ENCODE measurements at regions not wholly inside any gene's neighbourhood (a gene's known extent, or its start where the extent isn't known, plus 50 kb on each side); places are given as distances from the start of the nearest gene placed in this dataset.

DNA sequence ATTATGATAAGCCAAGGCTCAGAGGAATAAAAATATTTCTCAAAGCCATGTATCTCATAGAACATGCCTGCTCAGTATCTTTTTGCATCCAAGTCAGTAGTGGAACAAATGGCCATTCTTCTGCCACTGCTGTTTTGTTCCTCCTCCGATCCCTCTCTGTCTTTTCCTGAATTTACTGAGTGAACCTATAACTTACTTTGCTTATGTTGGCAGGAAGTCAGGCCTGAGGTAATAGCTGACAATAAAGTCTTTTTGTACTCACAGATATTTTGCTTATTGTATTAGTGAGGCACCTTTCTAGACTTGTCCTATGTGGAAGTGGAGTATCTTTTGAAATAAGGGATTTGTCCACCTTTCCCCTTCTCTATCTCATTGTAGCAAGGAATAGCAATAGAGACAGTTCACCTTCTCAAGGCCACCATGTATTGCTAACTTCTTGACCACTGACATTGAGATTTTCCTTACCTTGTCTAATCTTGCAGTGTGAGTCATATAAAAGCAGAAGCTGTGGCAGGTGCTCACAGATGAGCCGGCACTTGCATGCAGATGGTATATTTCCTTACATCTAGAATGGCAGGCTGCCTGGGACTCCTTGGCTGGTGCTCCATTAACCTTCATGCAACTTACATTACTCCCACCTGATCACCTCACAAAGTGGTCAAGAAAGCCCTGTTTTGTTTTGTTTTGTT, 68.2 kb downstream of the AGTR2 start:
- Histone ChIP-seq H3K4me1 (no peaks in the 10 kb centered on the region), H3K4me3 (no peak overlapping the region), H3K27me3 (ENCODE audit: low read depth) (no peaks in the 10 kb centered on the region), H3K9me3 (replicated peaks) (peaks cover 9% of the 10 kb centered on the region), H3K27ac (replicated peaks) (no peak overlapping the region), H3K36me3 (no peaks in the 10 kb centered on the region)
- DNase-seq = no peak
- intact Hi-C loops (cut with micrococcal nuclease) = no loop called here
- TF ChIP-seq, protein P1, sequence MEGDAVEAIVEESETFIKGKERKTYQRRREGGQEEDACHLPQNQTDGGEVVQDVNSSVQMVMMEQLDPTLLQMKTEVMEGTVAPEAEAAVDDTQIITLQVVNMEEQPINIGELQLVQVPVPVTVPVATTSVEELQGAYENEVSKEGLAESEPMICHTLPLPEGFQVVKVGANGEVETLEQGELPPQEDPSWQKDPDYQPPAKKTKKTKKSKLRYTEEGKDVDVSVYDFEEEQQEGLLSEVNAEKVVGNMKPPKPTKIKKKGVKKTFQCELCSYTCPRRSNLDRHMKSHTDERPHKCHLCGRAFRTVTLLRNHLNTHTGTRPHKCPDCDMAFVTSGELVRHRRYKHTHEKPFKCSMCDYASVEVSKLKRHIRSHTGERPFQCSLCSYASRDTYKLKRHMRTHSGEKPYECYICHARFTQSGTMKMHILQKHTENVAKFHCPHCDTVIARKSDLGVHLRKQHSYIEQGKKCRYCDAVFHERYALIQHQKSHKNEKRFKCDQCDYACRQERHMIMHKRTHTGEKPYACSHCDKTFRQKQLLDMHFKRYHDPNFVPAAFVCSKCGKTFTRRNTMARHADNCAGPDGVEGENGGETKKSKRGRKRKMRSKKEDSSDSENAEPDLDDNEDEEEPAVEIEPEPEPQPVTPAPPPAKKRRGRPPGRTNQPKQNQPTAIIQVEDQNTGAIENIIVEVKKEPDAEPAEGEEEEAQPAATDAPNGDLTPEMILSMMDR (IDR thresholded peaks at IDR 0.05; ENCODE audit: borderline replicate concordance) = no peak

GRCh38 chrX:116239944-116240840, 69.6 kb downstream of the AGTR2 start:
- intact Hi-C loops (cut with micrococcal nuclease) = no loop called here
- TF ChIP-seq, protein P1 (IDR thresholded peaks at IDR 0.05; ENCODE audit: borderline replicate concordance) = no peak
- Histone ChIP-seq H3K4me3 (no peak overlapping the region), H3K9me3 (replicated peaks) (peaks cover 4% of the 10 kb centered on the region), H3K27me3 (ENCODE audit: low read depth) (no peaks in the 10 kb centered on the region), H3K4me1 (no peaks in the 10 kb centered on the region), H3K36me3 (no peaks in the 10 kb centered on the region), H3K27ac (replicated peaks) (no peak overlapping the region)
- DNase-seq = no peak

DNA sequence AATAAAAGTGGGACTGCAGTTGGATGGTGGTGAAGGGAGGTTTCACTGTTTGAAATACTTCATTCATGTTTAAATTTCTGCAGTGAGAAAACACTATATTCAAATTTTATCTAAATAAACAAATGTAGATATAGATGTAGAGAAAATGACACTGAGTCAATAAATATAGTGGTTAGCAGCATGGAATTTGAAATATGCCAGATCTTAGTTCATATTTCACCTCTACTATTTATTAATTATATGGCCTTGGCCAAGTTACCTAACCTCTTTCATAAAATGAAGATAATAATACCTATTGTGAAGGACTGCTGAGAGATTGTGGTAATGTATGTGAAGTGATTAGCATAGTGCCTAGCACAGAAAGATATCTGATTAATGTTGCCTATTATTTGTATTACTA, 70.5 kb downstream of the AGTR2 start:
- Histone ChIP-seq H3K4me3 (no peak overlapping the region), H3K9me3 (replicated peaks) (peaks cover 4% of the 10 kb centered on the region), H3K36me3 (no peaks in the 10 kb centered on the region)

GRCh38 chrX:116243039-116243438, 72.5 kb downstream of the AGTR2 start:
- no peak for DNase-seq
- TF ChIP-seq, protein P1 (IDR thresholded peaks at IDR 0.05; ENCODE audit: borderline replicate concordance) = no peak
- H3K36me3 ChIP-seq = no peaks in the 10 kb centered on the region
- peaks cover 4% of the 10 kb centered on the region for H3K9me3 ChIP-seq (replicated peaks)
- H3K27me3 ChIP-seq (ENCODE audit: low read depth) = no peaks in the 10 kb centered on the region
- H3K4me1 ChIP-seq = no peaks in the 10 kb centered on the region
- H3K27ac ChIP-seq (replicated peaks) = no peak overlapping the region
- no peak overlapping the region for H3K4me3 ChIP-seq
- intact Hi-C loops (cut with micrococcal nuclease) = no loop called here

More for the DNA sequence above, 70.5 kb downstream of the AGTR2 start:
- intact Hi-C loops (cut with micrococcal nuclease) = no loop called here
- no peak overlapping the region for H3K27ac ChIP-seq (replicated peaks)
- H3K4me1 ChIP-seq = no peaks in the 10 kb centered on the region
- TF ChIP-seq, protein P1 (IDR thresholded peaks at IDR 0.05; ENCODE audit: borderline replicate concordance) = no peak
- DNase-seq = no peak
- H3K27me3 ChIP-seq (ENCODE audit: low read depth) = no peaks in the 10 kb centered on the region

DNA sequence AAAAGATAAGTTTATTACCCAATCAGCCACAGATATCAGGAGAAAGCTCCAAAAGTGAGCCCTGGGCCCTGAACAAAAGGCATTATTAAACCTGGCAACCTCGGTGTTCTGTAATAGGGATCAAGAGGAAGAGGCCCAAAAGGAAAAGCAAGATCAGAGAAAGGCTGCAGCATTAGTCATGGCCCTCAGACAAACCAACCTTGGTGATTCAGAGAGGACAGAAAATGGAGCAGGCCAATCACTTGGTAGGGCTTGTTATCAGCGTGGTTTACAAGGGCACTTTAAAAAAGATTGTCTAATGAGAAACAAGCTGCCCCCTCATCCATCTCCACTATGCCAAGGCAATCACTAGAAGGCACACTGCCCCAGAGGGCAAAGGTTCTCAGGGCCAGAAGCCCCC, 75.7 kb downstream of the AGTR2 start:
- Histone ChIP-seq H3K9me3 (replicated peaks) (peaks cover 4% of the 10 kb centered on the region), H3K4me3 (no peak overlapping the region), H3K36me3 (no peaks in the 10 kb centered on the region), H3K27me3 (ENCODE audit: low read depth) (no peaks in the 10 kb centered on the region), H3K4me1 (no peaks in the 10 kb centered on the region), H3K27ac (replicated peaks) (no peak overlapping the region)
- DNase-seq = no peak
- intact Hi-C loops (cut with micrococcal nuclease) = no loop called here
- TF ChIP-seq, protein P1 (IDR thresholded peaks at IDR 0.05; ENCODE audit: borderline replicate concordance) = no peak

All from left ventricle myocardium inferior (tissue), 1 donor.